T47D (cell line): ENCODE measurements at regions not wholly inside any gene's neighbourhood (a gene's known extent, or its start where the extent isn't known, plus 50 kb on each side); places are given as distances from the start of the nearest gene placed in this dataset.
"Not testable (repeated sequence)": the region's sequence is repeated elsewhere in the genome, so short reads cannot be mapped to it uniquely, and the experiment has no call there.

Source experiments
- DNase-seq, 2 experiments: peaks; one replicate each; pipeline versions ENCODE4 v3.0.0 to v3.0.0-alpha.2; 2011 to 2012; ENCODE audit warnings: low read depth in 1 of 2, low spot score in 1 of 2
- JUND ChIP-seq: IDR thresholded peaks from 2 replicates; pipeline ENCODE4 v1.6.1; 2012; ENCODE audit warnings: low read depth
- in situ Hi-C: cut with HindIII; loops from 2 replicates; pipeline ENCODE4 v1.10.0; 2016; ENCODE audit warnings: low sequenced_read_pairs, low pct_unique_long_range_greater_than_20kb

- in situ Hi-C loops: no loop called here
- TF ChIP-seq JUND: no peak
- DNase-seq: peak in 1 of 2 experiments; percentile 69
Observed at GRCh38 chr4:111945014-111945413, 200.2 kb upstream of the FAM241A start.

DNA sequence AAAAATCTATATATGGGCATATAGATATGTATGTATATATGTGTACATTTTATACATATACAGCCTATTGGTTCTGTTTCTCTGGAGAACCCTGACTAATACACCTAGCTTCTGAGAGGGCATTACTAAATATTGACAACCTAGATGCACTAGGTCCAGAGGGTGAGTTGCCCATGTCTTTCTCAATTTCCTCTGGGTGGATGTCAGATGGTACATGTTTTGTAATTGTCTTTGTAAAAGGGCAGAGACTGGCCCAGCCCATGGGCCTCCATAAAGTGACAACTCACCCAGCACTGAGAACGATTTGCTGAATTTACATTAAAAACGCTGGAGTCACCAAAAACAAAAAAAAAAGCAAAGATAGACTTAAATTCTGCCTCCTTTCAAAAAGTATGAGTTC, 198.5 kb upstream of the FAM241A start:
- no peak for TF ChIP-seq JUND
- in situ Hi-C loops: no loop called here

GRCh38 chr4:111952688-111953087, 192.6 kb upstream of the FAM241A start:
- no peak for TF ChIP-seq JUND
- in situ Hi-C loops: no loop called here
- DNase-seq: no peak

More for the DNA sequence above, 198.5 kb upstream of the FAM241A start:
- DNase-seq: no peak

GRCh38 chr4:111954550-111954949, 190.7 kb upstream of the FAM241A start:
- in situ Hi-C loops: no loop called here
- TF ChIP-seq JUND: no peak; the same call in 1 of the 2 replicates
- no peak for DNase-seq

DNA sequence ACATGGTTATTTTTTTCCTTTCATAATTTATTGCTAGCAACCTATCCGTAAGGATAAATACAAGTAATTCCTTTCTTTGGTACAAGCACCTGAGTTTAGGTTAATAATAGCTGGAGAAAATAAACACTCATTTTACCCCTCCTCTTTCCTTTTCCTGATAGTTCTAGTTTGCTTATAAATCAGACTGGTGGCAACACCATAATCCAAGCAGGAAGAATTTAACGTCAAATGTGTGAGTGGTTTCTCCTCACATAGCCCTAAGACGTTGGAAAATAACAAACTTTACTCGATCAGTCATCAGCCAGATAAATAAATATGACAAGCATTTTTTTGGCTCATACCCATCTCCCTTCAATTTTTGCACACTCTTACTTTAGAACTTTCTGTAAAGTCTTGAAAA, 190.3 kb upstream of the FAM241A start:
- in situ Hi-C loops: no loop called here

GRCh38 chr4:111957116-111957515, 188.1 kb upstream of the FAM241A start:
- TF ChIP-seq JUND: no peak
- no peak for DNase-seq
- in situ Hi-C loops: no loop called here

More for the DNA sequence above, 190.3 kb upstream of the FAM241A start:
- DNase-seq: peak in 1 of 2 experiments; percentile 59
- no peak; the same call in 1 of the 2 replicates for TF ChIP-seq JUND

GRCh38 chr4:111957997-111958396, 187.3 kb upstream of the FAM241A start:
- no peak for TF ChIP-seq JUND
- in situ Hi-C loops: no loop called here
- no peak for DNase-seq

GRCh38 chr4:111959222-111959621, 186.0 kb upstream of the FAM241A start:
- TF ChIP-seq JUND: no peak
- in situ Hi-C loops: no loop called here
- DNase-seq: no peak

GRCh38 chr4:111960241-111960667, 185.0 kb upstream of the FAM241A start:
- peak in 1 of 2 experiments; percentile 86 for DNase-seq
- TF ChIP-seq JUND: peak; percentile 93
- in situ Hi-C loops: no loop called here

- DNase-seq, in situ Hi-C loops: not testable (repeated sequence)
Observed at GRCh38 chr4:111961026-111961425, 184.2 kb upstream of the FAM241A start.

- in situ Hi-C loops: no loop called here
- no peak for DNase-seq
- TF ChIP-seq JUND: no peak
Observed at GRCh38 chr4:111961809-111962208, 183.4 kb upstream of the FAM241A start.

GRCh38 chr4:111963158-111963700, 182.0 kb upstream of the FAM241A start:
- in situ Hi-C loops: no loop called here
- no peak for TF ChIP-seq JUND
- DNase-seq: no peak

GRCh38 chr4:111977419-111977965, 167.8 kb upstream of the FAM241A start:
- in situ Hi-C loops: no loop called here
- no peak for TF ChIP-seq JUND
- no peak for DNase-seq

DNA sequence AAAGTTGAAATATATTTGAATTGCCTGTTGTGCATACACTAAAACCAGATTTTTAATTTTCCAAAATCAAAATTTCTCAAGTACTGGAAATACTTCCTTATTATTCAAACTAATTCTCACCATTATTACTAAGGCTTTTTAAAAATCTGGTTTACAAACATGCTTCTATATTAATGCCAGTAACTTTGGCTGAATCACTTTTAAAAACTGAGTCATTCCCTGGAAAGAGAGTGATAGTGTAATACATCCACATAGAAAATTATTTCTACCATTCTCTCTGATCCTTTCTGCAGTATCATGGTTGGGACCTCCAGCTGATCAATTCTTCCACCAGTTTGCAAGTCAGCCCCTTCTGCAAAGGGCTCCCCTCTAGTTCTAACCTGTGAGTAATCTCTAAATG, 165.3 kb upstream of the FAM241A start:
- in situ Hi-C loops: no loop called here
- no peak for TF ChIP-seq JUND
- no peak for DNase-seq
